Dermis microvascular lymphatic vessel endothelial cell (primary cell): ENCODE measurements at regions not wholly inside any gene's neighbourhood (a gene's known extent, or its start where the extent isn't known, plus 50 kb on each side); places are given as distances from the start of the nearest gene placed in this dataset.
"Not testable (repeated sequence)": the region's sequence is repeated elsewhere in the genome, so short reads cannot be mapped to it uniquely, and the experiment has no call there.

ENCODE experiments used
- DNase-seq, 2 donors: peaks; one replicate each; pipeline versions ENCODE4 v3.0.0 to v3.0.0-alpha.2; 2010; ENCODE audit warnings: low read depth in 2 of 2

GRCh38 chr16:79407461-79408135 is 192.9 kb downstream of the MAF start:
- DNase-seq = no peak

GRCh38 chr16:79407005-79407404 is 193.5 kb downstream of the MAF start:
- DNase-seq = no peak

- DNase-seq = no peak
Measured at GRCh38 chr16:79404571-79404970, 196.0 kb downstream of the MAF start.

- no peak for DNase-seq
Measured at GRCh38 chr16:79403534-79403933, 197.0 kb downstream of the MAF start.

GRCh38 chr16:79402920-79403319 is 197.6 kb downstream of the MAF start:
- DNase-seq = no peak

GRCh38 chr16:79402356-79402755 is 198.2 kb downstream of the MAF start:
- no peak for DNase-seq

GRCh38 chr16:79401782-79402181 is 198.8 kb downstream of the MAF start:
- DNase-seq = no peak

GRCh38 chr16:79401157-79401556 is 199.4 kb downstream of the MAF start:
- no peak for DNase-seq

GRCh38 chr16:79400462-79401149 is 199.9 kb downstream of the MAF start:
- DNase-seq = no peak

- DNase-seq = no peak
Measured at GRCh38 chr16:79395591-79395990, 204.9 kb downstream of the MAF start.

- no peak for DNase-seq
Measured at GRCh38 chr16:79394206-79394605, 206.3 kb downstream of the MAF start.

GRCh38 chr16:79393564-79393963 is 207.0 kb downstream of the MAF start:
- no peak for DNase-seq

- DNase-seq = peak; percentile 5 to 29
Measured at GRCh38 chr16:79393127-79393526, 207.4 kb downstream of the MAF start.

- no peak for DNase-seq
Measured at GRCh38 chr16:79392081-79392480, 208.5 kb downstream of the MAF start.

GRCh38 chr16:79391395-79391794 is 209.1 kb downstream of the MAF start:
- no peak for DNase-seq

- no peak for DNase-seq
Measured at GRCh38 chr16:79390481-79391051, 210.0 kb downstream of the MAF start.

GRCh38 chr16:79388396-79388795 is 212.1 kb downstream of the MAF start:
- no peak for DNase-seq

- no peak for DNase-seq
Measured at GRCh38 chr16:79386299-79386698, 214.2 kb downstream of the MAF start.

GRCh38 chr16:79381603-79382042 is 218.9 kb downstream of the MAF start:
- no peak for DNase-seq

- DNase-seq = peak; percentile 2 to 58
Measured at GRCh38 chr16:79380995-79381602, 219.4 kb downstream of the MAF start.

- no peak for DNase-seq
Measured at GRCh38 chr16:79379095-79379494, 221.4 kb downstream of the MAF start.

GRCh38 chr16:79377082-79377481 is 223.5 kb downstream of the MAF start:
- not testable (repeated sequence) for DNase-seq
